Sigmoid colon (tissue), 6 donors: ENCODE measurements at regions not wholly inside any gene's neighbourhood (a gene's known extent, or its start where the extent isn't known, plus 50 kb on each side); places are given as distances from the start of the nearest gene placed in this dataset.

ENCODE experiments used
- DNase-seq: peaks from one replicate; pipeline ENCODE4 v3.0.0-alpha.2; 2019
- H3K27ac ChIP-seq, 4 donors: fragments of 200-600 bp; sonication (generic); one replicate each; pipeline ENCODE4 v1.5.1; 2016 to 2019; ENCODE audit warnings: mild to moderate bottlenecking in 1 of 4
- H3K27me3 ChIP-seq, 3 donors: fragments of 200-600 bp; sonication (generic); one replicate each; pipeline ENCODE4 v1.5.1; 2019; ENCODE audit warnings: mild to moderate bottlenecking in 1 of 3
- H3K36me3 ChIP-seq, 4 donors: fragments of 200-600 bp; sonication (generic); one replicate each; pipeline ENCODE4 v1.5.1; 2016 to 2019
- H3K4me1 ChIP-seq, 4 donors: fragments of 200-600 bp; sonication (generic); one replicate each; pipeline ENCODE4 v1.5.1; 2017 to 2019
- H3K4me3 ChIP-seq, 4 donors: fragments of 200-600 bp; sonication (generic); one replicate each; pipeline ENCODE4 v1.5.1; 2017 to 2019; ENCODE audit warnings: mild to moderate bottlenecking in 2 of 4, moderate library complexity in 1 of 4
- H3K9me3 ChIP-seq, 4 donors: fragments of 200-600 bp in 3 of 4; sonication (generic) in 3 of 4; one replicate each; pipeline versions ENCODE4 v1.5.1 to v1.6.1; 2013 to 2019
- EP300 ChIP-seq, 4 donors: sonication (generic); formaldehyde crosslinking; IDR thresholded peaks; one replicate each; pipeline ENCODE4 v1.6.1; 2017; ENCODE audit warnings: antibody characterized with exemption in 4 of 4
- POLR2A ChIP-seq, 2 donors: fragments of 450-650 bp; IDR thresholded peaks; one replicate each; pipeline ENCODE4 v1.6.1; 2016; ENCODE audit warnings: antibody characterized with exemption in 2 of 2, mild to moderate bottlenecking in 2 of 2, moderate library complexity in 2 of 2
- POLR2AphosphoS5 ChIP-seq, 4 donors: sonication (generic); formaldehyde crosslinking; IDR thresholded peaks; one replicate each; pipeline ENCODE4 v1.6.1; 2017; ENCODE audit warnings: antibody characterized with exemption in 4 of 4
- WGBS, 2 donors: extraction: QIAGEN DNeasy Blood & Tissue Kit; methylation state at CpG; one replicate each; pipeline ENCODE4 v1.1.7; 2013; 5-methylcytosine and 5-hydroxymethylcytosine counted together
- intact Hi-C: fragments of 100-400 bp; cut with DNase I; formaldehyde crosslinking; loops from one replicate; pipeline ENCODE4 v1.15.1; 2023
- TF ChIP-seq, protein P1 (sequence below), 4 experiments: fragments of 450-650 bp in 3 of 4; fragments of 200-600 bp in 1 of 4; IDR thresholded peaks; one replicate each; pipeline ENCODE4 v1.5.1; 2016 to 2019; ENCODE audit warnings: antibody characterized with exemption in 4 of 4, mild to moderate bottlenecking in 3 of 4, moderate library complexity in 2 of 4
- donor health status: healthy with polysubstance abuse.
- donor health status: healthy.

DNA sequence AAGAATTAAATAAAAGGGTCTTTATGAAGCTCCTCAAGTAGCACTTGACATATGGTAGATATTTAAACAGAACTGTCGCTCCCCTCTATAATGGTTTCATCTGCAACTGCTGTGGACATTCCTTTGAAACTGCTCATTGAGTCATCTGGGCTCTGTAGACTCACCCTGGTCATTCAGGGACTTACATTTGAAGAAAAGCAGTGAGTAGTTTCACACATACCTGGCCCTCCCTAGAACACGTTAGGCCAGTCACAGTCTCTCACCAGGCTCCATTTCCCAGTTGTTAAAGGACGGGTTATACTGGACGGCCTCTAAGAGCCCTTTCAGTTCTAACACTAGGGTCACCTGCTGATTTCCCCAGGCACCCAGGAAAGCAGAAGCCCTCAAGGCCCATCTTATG lies 217.0 kb downstream of the BCL11B start:
- intact Hi-C loops: no loop called here
- H3K9me3 ChIP-seq: peaks cover 0 to 5% (median 1%) of the 10 kb centered on the region in 4 donors
- no peak overlapping the region for H3K27ac ChIP-seq
- H3K36me3 ChIP-seq: no peaks in the 10 kb centered on the region
- no peaks in the 10 kb centered on the region for H3K27me3 ChIP-seq
- no peaks in the 10 kb centered on the region for H3K4me1 ChIP-seq
- H3K4me3 ChIP-seq: no peak overlapping the region
- no peak for TF ChIP-seq POLR2AphosphoS5 (IDR thresholded peaks at IDR 0.05)
- no peak for TF ChIP-seq EP300 (IDR thresholded peaks at IDR 0.05)
- TF ChIP-seq, protein P1, sequence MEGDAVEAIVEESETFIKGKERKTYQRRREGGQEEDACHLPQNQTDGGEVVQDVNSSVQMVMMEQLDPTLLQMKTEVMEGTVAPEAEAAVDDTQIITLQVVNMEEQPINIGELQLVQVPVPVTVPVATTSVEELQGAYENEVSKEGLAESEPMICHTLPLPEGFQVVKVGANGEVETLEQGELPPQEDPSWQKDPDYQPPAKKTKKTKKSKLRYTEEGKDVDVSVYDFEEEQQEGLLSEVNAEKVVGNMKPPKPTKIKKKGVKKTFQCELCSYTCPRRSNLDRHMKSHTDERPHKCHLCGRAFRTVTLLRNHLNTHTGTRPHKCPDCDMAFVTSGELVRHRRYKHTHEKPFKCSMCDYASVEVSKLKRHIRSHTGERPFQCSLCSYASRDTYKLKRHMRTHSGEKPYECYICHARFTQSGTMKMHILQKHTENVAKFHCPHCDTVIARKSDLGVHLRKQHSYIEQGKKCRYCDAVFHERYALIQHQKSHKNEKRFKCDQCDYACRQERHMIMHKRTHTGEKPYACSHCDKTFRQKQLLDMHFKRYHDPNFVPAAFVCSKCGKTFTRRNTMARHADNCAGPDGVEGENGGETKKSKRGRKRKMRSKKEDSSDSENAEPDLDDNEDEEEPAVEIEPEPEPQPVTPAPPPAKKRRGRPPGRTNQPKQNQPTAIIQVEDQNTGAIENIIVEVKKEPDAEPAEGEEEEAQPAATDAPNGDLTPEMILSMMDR (IDR thresholded peaks at IDR 0.05): no peak
- TF ChIP-seq POLR2A (IDR thresholded peaks at IDR 0.05): no peak
- 61 to 70% methylated on average over 4 of the region's 4 CpGs for WGBS, 2 donors
- DNase-seq: no peak

DNA sequence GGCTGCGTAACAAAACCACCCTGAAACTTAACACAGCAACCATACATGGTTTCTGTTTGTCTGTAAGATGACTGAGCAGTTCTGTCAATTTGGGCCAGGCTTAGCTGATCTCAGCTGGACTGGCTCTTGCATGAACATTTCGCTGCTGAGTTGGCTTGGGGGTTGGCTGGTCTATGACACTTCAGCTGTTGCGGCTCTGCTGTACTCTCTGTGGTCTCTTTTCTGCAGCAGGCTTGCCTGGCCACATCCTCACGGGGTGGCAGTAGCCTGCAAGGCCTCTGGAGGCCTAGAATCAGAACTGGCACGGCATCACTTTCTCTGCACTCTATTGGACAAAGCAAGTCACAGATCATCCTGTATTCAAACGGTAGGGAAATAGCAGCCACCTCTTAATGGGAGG lies 216.2 kb downstream of the BCL11B start:
- intact Hi-C loops: no loop called here
- no peak for TF ChIP-seq POLR2A (IDR thresholded peaks at IDR 0.05)
- no peak for TF ChIP-seq POLR2AphosphoS5 (IDR thresholded peaks at IDR 0.05)
- TF ChIP-seq, protein P1 (IDR thresholded peaks at IDR 0.05): no peak
- TF ChIP-seq EP300 (IDR thresholded peaks at IDR 0.05): no peak
- no peak for DNase-seq
- Histone ChIP-seq H3K4me3 (no peak overlapping the region), H3K27ac (no peak overlapping the region), H3K36me3 (no peaks in the 10 kb centered on the region), H3K4me1 (no peaks in the 10 kb centered on the region), H3K27me3 (no peaks in the 10 kb centered on the region), H3K9me3 (peaks cover 0 to 5% (median 1%) of the 10 kb centered on the region in 4 donors)
- WGBS, 2 donors: 68 to 88% methylated on average over 6 of the region's 6 CpGs

DNA sequence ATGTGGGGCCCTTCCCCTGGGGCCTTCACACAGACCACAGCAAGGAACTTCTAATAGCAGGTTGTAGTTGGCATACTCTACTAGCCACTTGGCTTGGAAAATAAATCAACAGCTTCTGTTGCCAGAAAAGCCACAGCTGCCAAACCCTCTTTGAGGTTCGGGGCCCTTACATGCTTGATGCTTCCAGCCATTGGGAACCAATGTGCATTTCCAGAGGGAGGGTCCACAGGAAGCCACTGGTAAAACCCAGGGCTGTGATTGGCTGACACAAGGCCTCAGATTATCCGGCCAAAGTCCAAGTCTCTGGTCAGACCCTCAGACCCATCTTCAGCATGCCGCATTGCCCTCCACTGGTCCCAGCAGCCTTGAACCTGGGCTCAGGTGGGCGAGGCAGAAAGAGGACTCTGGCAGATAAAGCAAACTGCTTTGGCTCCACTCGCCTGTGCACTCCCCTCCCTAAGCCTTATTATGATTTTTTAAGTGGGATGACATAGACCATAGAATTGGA lies 214.4 kb downstream of the BCL11B start:
- no peaks in the 10 kb centered on the region for H3K4me1 ChIP-seq
- intact Hi-C loops: no loop called here
- no peaks in the 10 kb centered on the region for H3K36me3 ChIP-seq
- H3K9me3 ChIP-seq: peaks cover 0 to 5% (median 0%) of the 10 kb centered on the region in 4 donors
- TF ChIP-seq POLR2A (IDR thresholded peaks at IDR 0.05): no peak
- H3K27me3 ChIP-seq: no peaks in the 10 kb centered on the region
- no peak overlapping the region for H3K27ac ChIP-seq
- 49 to 83% methylated on average over 5 of the region's 5 CpGs for WGBS, 2 donors
- no peak for DNase-seq
- no peak overlapping the region for H3K4me3 ChIP-seq

DNA sequence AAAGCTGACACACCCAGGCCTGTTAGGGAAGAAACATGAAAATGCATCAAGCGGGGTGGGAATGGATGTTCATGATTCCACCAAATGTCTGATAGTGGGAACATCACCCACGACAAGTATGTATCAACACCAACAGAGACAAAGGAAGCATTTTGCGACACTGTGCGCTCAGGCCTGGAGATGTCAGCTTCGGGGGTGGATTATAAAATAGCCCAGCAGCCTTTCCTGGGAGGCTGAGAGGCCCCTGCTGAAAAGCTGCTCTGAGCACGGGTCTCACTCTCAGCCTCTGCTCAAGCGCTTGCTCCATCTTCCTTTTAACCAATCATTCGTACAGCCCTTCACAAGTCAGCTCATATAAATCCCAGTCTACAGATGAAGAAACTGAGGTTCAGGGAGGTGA lies 213.5 kb downstream of the BCL11B start:
- H3K9me3 ChIP-seq: no peaks in the 10 kb centered on the region
- DNase-seq: no peak
- TF ChIP-seq EP300 (IDR thresholded peaks at IDR 0.05) (no peak), POLR2A (IDR thresholded peaks at IDR 0.05) (no peak), POLR2AphosphoS5 (IDR thresholded peaks at IDR 0.05) (no peak)
- TF ChIP-seq, protein P1 (IDR thresholded peaks at IDR 0.05): no peak
- no peaks in the 10 kb centered on the region for H3K27me3 ChIP-seq
- intact Hi-C loops: no loop called here
- H3K27ac ChIP-seq: no peak overlapping the region
- H3K4me3 ChIP-seq: no peak overlapping the region
- WGBS, 2 donors: 93 to 95% methylated on average over 8 of the region's 8 CpGs
- H3K4me1 ChIP-seq: no peaks in the 10 kb centered on the region
- H3K36me3 ChIP-seq: no peaks in the 10 kb centered on the region

DNA sequence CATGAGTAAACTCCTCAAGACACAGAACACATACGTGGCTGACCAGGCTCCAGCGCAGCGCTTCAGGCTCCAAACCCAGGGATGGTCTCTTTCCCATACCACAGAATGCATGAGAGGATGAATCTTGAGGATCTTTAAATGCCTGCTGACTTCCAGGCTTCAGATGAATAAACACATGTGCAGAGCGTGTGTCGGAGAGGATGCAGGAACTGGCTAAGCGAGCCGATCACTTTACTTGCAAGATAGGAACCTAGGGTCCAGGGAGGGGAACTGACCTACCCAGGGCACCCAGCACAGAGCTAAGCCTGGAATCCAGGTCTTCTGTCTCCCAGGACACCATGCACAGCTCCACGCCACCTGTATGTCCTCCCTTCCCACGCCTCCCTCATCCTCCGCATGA lies 209.8 kb downstream of the BCL11B start:
- no peak overlapping the region for H3K4me3 ChIP-seq
- H3K9me3 ChIP-seq: no peaks in the 10 kb centered on the region
- no peak overlapping the region for H3K27ac ChIP-seq
- no peaks in the 10 kb centered on the region for H3K36me3 ChIP-seq
- DNase-seq: no peak
- H3K4me1 ChIP-seq: no peaks in the 10 kb centered on the region
- TF ChIP-seq POLR2AphosphoS5 (IDR thresholded peaks at IDR 0.05): no peak
- TF ChIP-seq, protein P1 (IDR thresholded peaks at IDR 0.05): no peak
- no peak for TF ChIP-seq POLR2A (IDR thresholded peaks at IDR 0.05)
- 87 to 90% methylated on average over 10 of the region's 10 CpGs for WGBS, 2 donors
- no peaks in the 10 kb centered on the region for H3K27me3 ChIP-seq
- intact Hi-C loops: no loop called here
